ENCODE measurements at regions not wholly inside any gene's neighbourhood (a gene's known extent, or its start where the extent isn't known, plus 50 kb on each side); places are given as distances from the start of the nearest gene placed in this dataset.

DNA sequence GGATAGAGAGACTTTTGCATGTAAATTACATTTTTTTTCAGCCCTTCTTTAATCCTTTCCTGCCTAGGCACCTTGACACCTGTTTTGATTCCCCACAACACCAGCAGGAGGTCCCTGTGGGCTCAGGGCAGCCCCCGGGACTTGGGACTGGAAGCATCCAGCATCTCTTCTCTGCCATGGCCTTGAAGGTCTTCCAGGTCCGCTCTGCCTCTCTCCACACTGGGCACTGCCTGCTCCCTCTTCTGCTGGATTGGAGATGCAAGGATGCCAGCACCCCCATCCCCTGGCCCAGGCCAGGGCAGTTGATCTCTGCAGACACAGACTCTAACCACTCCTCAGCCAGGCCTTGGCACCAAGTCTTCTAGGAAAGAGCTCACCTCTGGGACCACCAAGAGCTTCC lies 134.5 kb upstream of the C14orf180 start:
- TF ChIP-seq POLR2AphosphoS5 (IDR thresholded peaks at IDR 0.05; ENCODE audit: low read depth, low read length): no peak
- TF ChIP-seq FOXP2 (optimal IDR thresholded peaks at IDR 0.05; ENCODE audit: borderline replicate concordance, extremely low read depth, extremely low read length, insufficient read depth): no peak
- TF ChIP-seq TAF1 (IDR thresholded peaks at IDR 0.05; ENCODE audit: borderline replicate concordance, insufficient read depth, low read length): no peak
- no peak for TF ChIP-seq SIN3A (IDR thresholded peaks at IDR 0.05; ENCODE audit: borderline replicate concordance, insufficient read depth, low read length)
- TF ChIP-seq, protein P1, sequence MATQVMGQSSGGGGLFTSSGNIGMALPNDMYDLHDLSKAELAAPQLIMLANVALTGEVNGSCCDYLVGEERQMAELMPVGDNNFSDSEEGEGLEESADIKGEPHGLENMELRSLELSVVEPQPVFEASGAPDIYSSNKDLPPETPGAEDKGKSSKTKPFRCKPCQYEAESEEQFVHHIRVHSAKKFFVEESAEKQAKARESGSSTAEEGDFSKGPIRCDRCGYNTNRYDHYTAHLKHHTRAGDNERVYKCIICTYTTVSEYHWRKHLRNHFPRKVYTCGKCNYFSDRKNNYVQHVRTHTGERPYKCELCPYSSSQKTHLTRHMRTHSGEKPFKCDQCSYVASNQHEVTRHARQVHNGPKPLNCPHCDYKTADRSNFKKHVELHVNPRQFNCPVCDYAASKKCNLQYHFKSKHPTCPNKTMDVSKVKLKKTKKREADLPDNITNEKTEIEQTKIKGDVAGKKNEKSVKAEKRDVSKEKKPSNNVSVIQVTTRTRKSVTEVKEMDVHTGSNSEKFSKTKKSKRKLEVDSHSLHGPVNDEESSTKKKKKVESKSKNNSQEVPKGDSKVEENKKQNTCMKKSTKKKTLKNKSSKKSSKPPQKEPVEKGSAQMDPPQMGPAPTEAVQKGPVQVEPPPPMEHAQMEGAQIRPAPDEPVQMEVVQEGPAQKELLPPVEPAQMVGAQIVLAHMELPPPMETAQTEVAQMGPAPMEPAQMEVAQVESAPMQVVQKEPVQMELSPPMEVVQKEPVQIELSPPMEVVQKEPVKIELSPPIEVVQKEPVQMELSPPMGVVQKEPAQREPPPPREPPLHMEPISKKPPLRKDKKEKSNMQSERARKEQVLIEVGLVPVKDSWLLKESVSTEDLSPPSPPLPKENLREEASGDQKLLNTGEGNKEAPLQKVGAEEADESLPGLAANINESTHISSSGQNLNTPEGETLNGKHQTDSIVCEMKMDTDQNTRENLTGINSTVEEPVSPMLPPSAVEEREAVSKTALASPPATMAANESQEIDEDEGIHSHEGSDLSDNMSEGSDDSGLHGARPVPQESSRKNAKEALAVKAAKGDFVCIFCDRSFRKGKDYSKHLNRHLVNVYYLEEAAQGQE (IDR thresholded peaks at IDR 0.05; ENCODE audit: insufficient read depth in 1 of 2, low read depth in 2 of 2, low read length in 2 of 2): no peak

DNA sequence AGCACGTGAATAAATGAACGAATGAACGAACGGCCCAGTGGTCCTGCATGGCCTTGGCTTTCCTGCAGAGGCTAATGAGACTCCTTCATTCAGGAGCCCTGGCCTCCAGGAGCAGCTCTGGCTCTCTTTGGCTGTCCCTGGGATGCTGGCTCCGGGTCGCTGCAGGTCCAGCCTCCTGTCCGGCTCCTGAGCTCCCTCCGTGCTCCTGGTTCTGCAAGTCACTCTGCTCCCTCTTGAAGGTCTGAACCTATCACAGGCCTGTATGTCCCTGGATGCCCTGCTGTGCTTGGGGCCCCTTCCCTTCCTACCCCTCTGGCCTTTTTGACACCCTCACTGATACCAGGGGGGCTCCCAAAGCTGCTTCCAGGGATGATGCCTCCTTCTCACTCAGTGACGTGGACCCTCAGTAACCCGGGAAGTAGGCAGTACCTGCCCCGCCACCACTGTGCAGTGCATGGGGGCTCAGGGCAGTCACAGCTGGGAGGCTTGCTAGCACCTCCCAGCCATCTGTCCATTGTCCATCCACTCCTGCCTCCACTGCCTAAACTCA lies 133.7 kb upstream of the C14orf180 start:
- no peak for TF ChIP-seq FOXP2 (optimal IDR thresholded peaks at IDR 0.05; ENCODE audit: borderline replicate concordance, extremely low read depth, extremely low read length, insufficient read depth)

DNA sequence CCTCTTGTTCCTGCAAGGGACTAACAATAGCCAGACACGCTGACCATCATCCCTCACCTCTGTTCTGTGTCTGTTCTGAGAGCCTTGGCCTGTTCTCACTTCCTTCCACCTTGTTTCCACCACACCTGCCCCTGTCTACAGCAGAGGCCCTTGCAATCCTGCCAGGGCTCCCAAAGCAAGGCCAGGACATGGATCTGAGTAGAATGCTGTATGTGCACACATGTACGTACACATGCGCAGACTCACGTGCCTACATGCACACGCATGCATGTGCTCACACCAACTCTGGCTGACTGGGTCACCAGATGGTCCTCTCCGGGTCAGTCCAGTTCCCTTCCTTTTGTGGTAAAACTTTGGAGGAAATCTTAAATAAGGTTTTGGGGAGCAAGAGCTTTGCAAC lies 133.0 kb upstream of the C14orf180 start:
- TF ChIP-seq, protein P1 (IDR thresholded peaks at IDR 0.05; ENCODE audit: insufficient read depth in 1 of 2, low read depth in 2 of 2, low read length in 2 of 2): no peak
- TF ChIP-seq POLR2AphosphoS5 (IDR thresholded peaks at IDR 0.05; ENCODE audit: low read depth, low read length) (no peak), SIN3A (IDR thresholded peaks at IDR 0.05; ENCODE audit: borderline replicate concordance, insufficient read depth, low read length) (no peak), FOXP2 (optimal IDR thresholded peaks at IDR 0.05; ENCODE audit: borderline replicate concordance, extremely low read depth, extremely low read length, insufficient read depth) (no peak), TAF1 (IDR thresholded peaks at IDR 0.05; ENCODE audit: borderline replicate concordance, insufficient read depth, low read length) (no peak)

DNA sequence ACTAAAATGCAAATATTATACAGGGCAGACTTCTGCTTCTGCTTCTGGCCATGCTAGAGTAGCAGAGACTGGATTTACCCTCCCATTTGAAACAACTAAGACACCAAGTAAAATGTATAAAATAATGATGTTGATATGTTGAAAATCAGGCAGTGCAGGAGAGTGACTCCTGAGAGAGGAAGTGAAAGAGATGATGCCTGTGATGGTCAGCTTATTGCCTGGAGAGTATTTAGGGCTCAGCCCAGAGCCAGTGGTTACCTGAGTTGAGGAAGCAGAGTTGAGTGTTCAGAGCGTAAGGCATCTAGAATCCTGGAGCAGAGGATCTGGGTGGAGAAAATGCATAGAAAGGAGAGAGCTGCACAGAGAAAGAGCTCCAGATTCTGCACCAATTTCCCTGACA lies 131.8 kb upstream of the C14orf180 start:
- TF ChIP-seq POLR2AphosphoS5 (IDR thresholded peaks at IDR 0.05; ENCODE audit: low read depth, low read length) (no peak), TAF1 (IDR thresholded peaks at IDR 0.05; ENCODE audit: borderline replicate concordance, insufficient read depth, low read length) (no peak), FOXP2 (optimal IDR thresholded peaks at IDR 0.05; ENCODE audit: borderline replicate concordance, extremely low read depth, extremely low read length, insufficient read depth) (no peak), SIN3A (IDR thresholded peaks at IDR 0.05; ENCODE audit: borderline replicate concordance, insufficient read depth, low read length) (no peak)
- TF ChIP-seq, protein P1 (IDR thresholded peaks at IDR 0.05; ENCODE audit: insufficient read depth in 1 of 2, low read depth in 2 of 2, low read length in 2 of 2): no peak

DNA sequence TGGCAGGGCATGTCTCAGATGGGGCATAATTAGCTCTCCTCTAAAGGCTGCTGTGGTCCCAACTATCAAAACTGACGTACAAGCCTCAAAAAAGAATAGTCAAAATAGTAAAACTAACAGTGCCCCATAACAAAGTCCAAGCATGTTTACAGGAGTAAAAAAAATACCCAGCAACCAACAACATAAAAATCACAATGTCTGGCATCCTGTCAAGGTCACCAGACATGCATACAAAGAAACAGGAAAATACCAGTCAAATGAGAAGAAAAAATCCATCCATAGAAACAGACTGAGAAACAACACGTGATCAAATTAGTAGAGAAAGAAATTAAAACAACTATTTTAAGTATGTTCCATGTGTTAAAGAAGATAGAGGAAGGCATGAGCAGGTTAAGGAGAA lies 131.2 kb upstream of the C14orf180 start:
- TF ChIP-seq FOXP2 (optimal IDR thresholded peaks at IDR 0.05; ENCODE audit: borderline replicate concordance, extremely low read depth, extremely low read length, insufficient read depth): no peak
- TF ChIP-seq, protein P1 (IDR thresholded peaks at IDR 0.05; ENCODE audit: insufficient read depth in 1 of 2, low read depth in 2 of 2, low read length in 2 of 2): no peak
- no peak for TF ChIP-seq POLR2AphosphoS5 (IDR thresholded peaks at IDR 0.05; ENCODE audit: low read depth, low read length)
